MM.1S (cell line): ENCODE measurements at regions not wholly inside any gene's neighbourhood (a gene's known extent, or its start where the extent isn't known, plus 50 kb on each side); places are given as distances from the start of the nearest gene placed in this dataset.
"Not testable (repeated sequence)": the region's sequence is repeated elsewhere in the genome, so short reads cannot be mapped to it uniquely, and the experiment has no call there.

Experiments used
- DNase-seq: peaks from one replicate; pipeline ENCODE4 v3.0.0-alpha.2; 2015
- H2AFZ ChIP-seq: fragments of 300-600 bp; sonication (generic); 2 replicates; pipeline ENCODE4 v1.6.0; 2016; ENCODE audit warnings: antibody characterized with exemption, low read length
- H3F3A ChIP-seq: fragments of 300-600 bp; sonication (generic); 2 replicates; pipeline ENCODE4 v1.6.1; 2016; ENCODE audit warnings: mild to moderate bottlenecking, antibody characterized with exemption, low read length, moderate library complexity, mixed read lengths; ENCODE audit not compliant: insufficient read depth
- H3K27ac ChIP-seq: fragments of 300-600 bp; sonication (generic); 2 replicates; pipeline ENCODE4 v1.5.1; 2016; ENCODE audit warnings: mild to moderate bottlenecking, low read length
- H3K27me3 ChIP-seq: fragments of 300-600 bp; sonication (generic); replicated peaks from 2 replicates; pipeline ENCODE4 v1.6.0; 2016; ENCODE audit warnings: low read length; ENCODE audit not compliant: insufficient read depth
- H3K36me3 ChIP-seq: fragments of 300-600 bp; sonication (generic); replicated peaks from 2 replicates; pipeline ENCODE4 v1.6.1; 2016; ENCODE audit warnings: mild to moderate bottlenecking, low read length, mixed read lengths; ENCODE audit not compliant: insufficient read depth
- H3K4me1 ChIP-seq: fragments of 300-600 bp; sonication (generic); 2 replicates; pipeline ENCODE4 v1.6.1; 2016; ENCODE audit warnings: low read length, mixed read lengths
- H3K4me2 ChIP-seq: fragments of 300-600 bp; sonication (generic); 2 replicates; pipeline ENCODE4 v1.6.0; 2016; ENCODE audit warnings: low read depth, low read length
- H3K4me3 ChIP-seq: fragments of 300-600 bp; sonication (generic); 2 replicates; pipeline ENCODE4 v1.5.1; 2016; ENCODE audit warnings: low read length, mixed read lengths
- H3K79me2 ChIP-seq: fragments of 300-600 bp; sonication (generic); 2 replicates; pipeline ENCODE4 v1.6.1; 2016; ENCODE audit warnings: mixed run types, low read length, mixed read lengths
- H3K9ac ChIP-seq: fragments of 300-600 bp; sonication (generic); 2 replicates; pipeline ENCODE4 v1.6.1; 2016; ENCODE audit warnings: low read length, mixed read lengths
- H3K9me2 ChIP-seq: fragments of 300-600 bp; sonication (generic); replicated peaks from 2 replicates; pipeline ENCODE4 v1.6.1; 2016; ENCODE audit warnings: mild to moderate bottlenecking, low read length, mixed read lengths; ENCODE audit not compliant: insufficient read depth
- H3K9me3 ChIP-seq: fragments of 300-600 bp; sonication (generic); replicated peaks from 2 replicates; pipeline ENCODE4 v1.6.1; 2016; ENCODE audit warnings: mild to moderate bottlenecking, low read length, mixed read lengths; ENCODE audit not compliant: insufficient read depth
- H4K20me1 ChIP-seq: fragments of 300-600 bp; sonication (generic); 2 replicates; pipeline ENCODE4 v1.6.1; 2016; ENCODE audit warnings: mild to moderate bottlenecking, low read length, moderate library complexity, mixed read lengths; ENCODE audit not compliant: insufficient read depth

DNA sequence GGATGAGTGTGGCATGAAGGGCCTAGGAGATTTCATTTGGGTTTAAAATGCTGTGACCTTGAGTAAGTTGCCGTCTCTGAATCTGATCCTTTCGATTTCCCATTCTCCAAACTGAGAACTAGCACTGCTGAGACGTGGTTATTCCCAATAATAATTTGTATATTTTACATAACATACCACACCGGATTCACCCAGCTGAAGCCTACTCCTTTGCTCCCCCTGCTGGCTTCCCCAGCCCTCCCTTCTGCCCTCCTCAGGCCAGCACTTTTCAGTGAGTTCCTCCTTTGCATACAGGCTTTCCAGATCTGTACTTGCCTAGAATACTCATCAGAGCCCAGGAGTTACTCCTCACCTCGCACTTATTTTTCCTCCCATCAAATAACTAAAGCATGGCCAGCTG is 255.1 kb downstream of the OR4F29 start:
- not testable (repeated sequence) for H2AFZ ChIP-seq, H3K4me3 ChIP-seq, H3K9me2 ChIP-seq, DNase-seq, H4K20me1 ChIP-seq, H3K9ac ChIP-seq, H3K4me1 ChIP-seq, H3K27ac ChIP-seq, H3K36me3 ChIP-seq, H3K79me2 ChIP-seq, H3F3A ChIP-seq, H3K4me2 ChIP-seq, H3K9me3 ChIP-seq, H3K27me3 ChIP-seq

DNA sequence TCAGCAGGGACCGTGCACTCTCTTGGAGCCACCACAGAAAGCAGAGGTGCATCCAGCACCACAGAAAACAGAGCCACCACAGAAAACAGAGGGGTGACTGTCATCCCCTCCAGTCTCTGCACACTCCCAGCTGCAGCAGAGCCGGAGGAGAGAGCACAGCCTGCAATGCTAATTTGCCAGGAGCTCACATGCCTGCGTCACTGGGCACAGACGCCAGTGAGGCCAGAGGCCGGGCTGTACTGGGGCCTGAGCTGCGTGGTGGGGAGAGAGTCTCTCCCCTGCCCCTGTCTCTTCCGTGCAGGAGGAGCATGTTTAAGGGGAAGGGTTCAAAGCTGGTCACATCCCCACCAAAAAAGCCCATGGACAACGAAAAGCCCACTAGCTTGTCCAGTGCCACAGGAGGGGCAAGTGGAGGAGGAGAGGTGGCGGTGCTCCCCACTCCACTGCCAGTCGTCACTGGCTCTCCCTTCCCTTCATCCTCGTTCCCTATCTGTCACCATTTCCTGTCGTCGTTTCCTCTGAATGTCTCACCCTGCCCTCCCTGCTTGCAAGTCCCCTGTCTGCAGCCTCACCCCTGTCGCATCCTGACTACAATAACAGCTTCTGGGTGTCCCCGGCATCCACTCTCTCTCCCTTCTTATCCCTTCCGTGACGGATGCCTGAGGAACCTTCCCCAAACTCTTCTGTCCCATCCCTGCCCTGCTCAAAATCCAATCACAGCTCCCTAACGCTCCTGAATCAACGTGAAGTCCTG is 260.0 kb downstream of the OR4F29 start:
- not testable (repeated sequence) for H3K9me3 ChIP-seq, H3F3A ChIP-seq, H3K4me3 ChIP-seq, H3K79me2 ChIP-seq, H3K27me3 ChIP-seq, H2AFZ ChIP-seq, H3K36me3 ChIP-seq, DNase-seq, H3K4me1 ChIP-seq, H3K9ac ChIP-seq, H3K4me2 ChIP-seq, H3K27ac ChIP-seq, H3K9me2 ChIP-seq, H4K20me1 ChIP-seq

DNA sequence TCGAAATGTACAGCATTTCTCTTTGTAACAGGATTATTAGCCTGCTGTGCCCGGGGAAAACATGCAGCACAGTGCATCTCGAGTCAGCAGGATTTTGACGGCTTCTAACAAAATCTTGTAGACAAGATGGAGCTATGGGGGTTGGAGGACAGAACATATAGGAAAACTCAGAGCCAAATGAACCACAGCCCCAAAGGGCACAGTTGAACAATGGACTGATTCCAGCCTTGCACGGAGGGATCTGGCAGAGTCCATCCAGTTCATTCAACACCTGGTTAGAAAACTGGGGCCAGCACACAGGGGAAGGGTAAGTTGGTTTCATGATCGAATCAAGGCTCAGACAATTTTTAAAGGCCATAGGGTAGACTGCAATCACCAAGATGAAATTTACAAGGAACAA is 260.8 kb downstream of the OR4F29 start:
- H3K27me3 ChIP-seq, H2AFZ ChIP-seq, H3K9me3 ChIP-seq, H3K27ac ChIP-seq, H4K20me1 ChIP-seq, H3K4me2 ChIP-seq, H3K4me3 ChIP-seq, DNase-seq, H3K9ac ChIP-seq, H3K9me2 ChIP-seq, H3K4me1 ChIP-seq, H3F3A ChIP-seq, H3K79me2 ChIP-seq, H3K36me3 ChIP-seq: not testable (repeated sequence)

DNA sequence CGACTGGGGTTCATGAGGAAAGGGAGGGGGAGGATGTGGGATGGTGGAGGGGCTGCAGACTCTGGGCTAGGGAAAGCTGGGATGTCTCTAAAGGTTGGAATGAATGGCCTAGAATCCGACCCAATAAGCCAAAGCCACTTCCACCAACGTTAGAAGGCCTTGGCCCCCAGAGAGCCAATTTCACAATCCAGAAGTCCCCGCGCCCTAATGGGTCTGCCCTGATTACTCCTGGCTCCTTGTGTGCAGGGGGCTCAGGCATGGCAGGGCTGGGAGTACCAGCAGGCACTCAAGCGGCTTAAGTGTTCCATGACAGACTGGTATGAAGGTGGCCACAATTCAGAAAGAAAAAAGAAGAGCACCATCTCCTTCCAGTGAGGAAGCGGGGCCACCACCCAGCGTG is 261.6 kb downstream of the OR4F29 start:
- H3K36me3 ChIP-seq, H3F3A ChIP-seq, DNase-seq, H3K4me1 ChIP-seq, H3K9me2 ChIP-seq, H3K4me2 ChIP-seq, H4K20me1 ChIP-seq, H3K27ac ChIP-seq, H3K79me2 ChIP-seq, H3K27me3 ChIP-seq, H3K9me3 ChIP-seq, H3K9ac ChIP-seq, H2AFZ ChIP-seq, H3K4me3 ChIP-seq: not testable (repeated sequence)

DNA sequence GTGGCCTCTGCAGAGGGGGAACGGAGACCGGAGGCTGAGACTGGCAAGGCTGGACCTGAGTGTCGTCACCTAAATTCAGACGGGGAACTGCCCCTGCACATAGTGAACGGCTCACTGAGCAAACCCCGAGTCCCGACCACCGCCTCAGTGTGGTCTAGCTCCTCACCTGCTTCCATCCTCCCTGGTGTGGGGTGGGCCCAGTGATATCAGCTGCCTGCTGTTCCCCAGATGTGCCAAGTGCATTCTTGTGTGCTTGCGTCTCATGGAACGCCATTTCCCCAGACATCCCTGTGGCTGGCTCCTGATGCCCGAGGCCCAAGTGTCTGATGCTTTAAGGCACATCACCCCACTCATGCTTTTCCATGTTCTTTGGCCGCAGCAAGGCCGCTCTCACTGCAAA is 262.2 kb downstream of the OR4F29 start:
- H3K9me3 ChIP-seq, H2AFZ ChIP-seq, DNase-seq, H3K9me2 ChIP-seq, H3K9ac ChIP-seq, H3K27ac ChIP-seq, H3F3A ChIP-seq, H3K36me3 ChIP-seq, H3K79me2 ChIP-seq, H4K20me1 ChIP-seq, H3K4me2 ChIP-seq, H3K4me1 ChIP-seq, H3K27me3 ChIP-seq, H3K4me3 ChIP-seq: not testable (repeated sequence)

DNA sequence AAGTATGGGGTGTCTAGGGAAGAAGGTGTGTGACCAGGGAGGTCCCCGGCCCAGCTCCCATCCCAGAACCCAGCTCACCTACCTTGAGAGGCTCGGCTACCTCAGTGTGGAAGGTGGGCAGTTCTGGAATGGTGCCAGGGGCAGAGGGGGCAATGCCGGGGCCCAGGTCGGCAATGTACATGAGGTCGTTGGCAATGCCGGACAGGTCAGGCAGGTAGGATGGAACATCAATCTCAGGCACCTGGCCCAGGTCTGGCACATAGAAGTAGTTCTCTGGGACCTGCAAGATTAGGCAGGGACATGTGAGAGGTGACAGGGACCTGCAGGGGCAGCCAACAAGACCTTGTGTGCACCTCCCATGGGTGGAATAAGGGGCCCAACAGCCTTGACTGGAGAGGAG is 264.2 kb downstream of the OR4F29 start:
- not testable (repeated sequence) for H4K20me1 ChIP-seq, H3K9me3 ChIP-seq, H3K27me3 ChIP-seq, H3K4me1 ChIP-seq, DNase-seq, H3K27ac ChIP-seq, H3K9me2 ChIP-seq, H3K4me2 ChIP-seq, H2AFZ ChIP-seq, H3F3A ChIP-seq, H3K9ac ChIP-seq, H3K4me3 ChIP-seq, H3K79me2 ChIP-seq, H3K36me3 ChIP-seq

DNA sequence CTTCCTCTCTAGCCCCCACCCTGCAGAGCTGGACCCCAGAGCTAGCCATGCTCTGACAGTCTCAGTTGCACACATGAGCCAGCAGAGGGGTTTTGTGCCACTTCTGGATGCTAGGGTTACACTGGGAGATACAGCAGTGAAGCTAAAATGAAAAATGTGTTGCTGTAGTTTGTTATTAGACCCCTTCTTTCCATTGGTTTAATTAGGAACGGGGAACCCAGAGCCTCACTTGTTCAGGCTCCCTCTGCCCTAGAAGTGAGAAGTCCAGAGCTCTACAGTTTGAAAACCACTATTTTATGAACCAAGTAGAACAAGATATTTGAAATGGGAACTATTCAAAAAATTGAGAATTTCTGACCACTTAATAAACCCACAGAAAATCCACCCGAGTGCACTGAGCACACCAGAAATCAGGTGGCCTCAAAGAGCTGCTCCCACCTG is 264.8 kb downstream of the OR4F29 start:
- not testable (repeated sequence) for H3K9me2 ChIP-seq, H3K36me3 ChIP-seq, H3K27me3 ChIP-seq, H3F3A ChIP-seq, H3K9ac ChIP-seq, H3K79me2 ChIP-seq, H3K4me1 ChIP-seq, H3K27ac ChIP-seq, H3K4me3 ChIP-seq, H3K9me3 ChIP-seq, DNase-seq, H3K4me2 ChIP-seq, H2AFZ ChIP-seq, H4K20me1 ChIP-seq

DNA sequence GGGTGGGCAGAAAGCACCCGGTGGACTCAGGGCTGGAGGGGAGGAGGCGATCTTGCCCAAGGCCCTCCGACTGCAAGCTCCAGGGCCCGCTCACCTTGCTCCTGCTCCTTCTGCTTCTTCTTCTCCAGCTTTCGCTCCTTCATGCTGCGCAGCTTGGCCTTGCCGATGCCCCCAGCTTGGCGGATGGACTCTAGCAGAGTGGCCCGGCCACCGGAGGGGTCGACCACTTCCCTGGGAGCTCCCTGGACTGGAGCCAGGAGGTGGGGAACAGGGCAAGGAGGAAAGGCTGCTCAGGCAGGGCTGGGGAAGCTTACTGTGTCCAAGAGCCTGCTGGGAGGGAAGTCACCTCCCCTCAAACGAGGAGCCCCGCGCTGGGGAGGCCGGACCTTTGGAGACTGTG is 265.3 kb downstream of the OR4F29 start:
- not testable (repeated sequence) for H3K9me2 ChIP-seq, H3K79me2 ChIP-seq, H3K4me2 ChIP-seq, H3K27ac ChIP-seq, H3F3A ChIP-seq, H2AFZ ChIP-seq, H3K9ac ChIP-seq, H3K4me3 ChIP-seq, H3K9me3 ChIP-seq, H3K4me1 ChIP-seq, DNase-seq, H3K36me3 ChIP-seq, H4K20me1 ChIP-seq, H3K27me3 ChIP-seq
